Gastroesophageal sphincter (tissue), 3 donors: ENCODE measurements at regions not wholly inside any gene's neighbourhood (a gene's known extent, or its start where the extent isn't known, plus 50 kb on each side); places are given as distances from the start of the nearest gene placed in this dataset.
"Not testable (repeated sequence)": the region's sequence is repeated elsewhere in the genome, so short reads cannot be mapped to it uniquely, and the experiment has no call there.

Source experiments
- EP300 ChIP-seq: sonication (generic); formaldehyde crosslinking; IDR thresholded peaks from one replicate; pipeline ENCODE4 v1.6.1; 2017; ENCODE audit warnings: antibody characterized with exemption, mild to moderate bottlenecking
- POLR2A ChIP-seq, 2 donors: fragments of 450-650 bp; IDR thresholded peaks; one replicate each; pipeline ENCODE4 v1.6.1; 2017; ENCODE audit warnings: antibody characterized with exemption in 2 of 2, mild to moderate bottlenecking in 2 of 2, moderate library complexity in 1 of 2
- POLR2AphosphoS5 ChIP-seq: sonication (generic); formaldehyde crosslinking; IDR thresholded peaks from one replicate; pipeline ENCODE4 v1.6.1; 2017; ENCODE audit warnings: antibody characterized with exemption
- TF ChIP-seq, protein P1 (sequence below), 4 experiments: fragments of 200-600 bp in 2 of 4; fragments of 450-650 bp in 2 of 4; sonication (generic) in 1 of 4; IDR thresholded peaks; one replicate each; pipeline ENCODE4 v1.5.1; 2017 to 2019; ENCODE audit warnings: antibody characterized with exemption in 4 of 4, mild to moderate bottlenecking in 2 of 4, moderate library complexity in 2 of 4

DNA sequence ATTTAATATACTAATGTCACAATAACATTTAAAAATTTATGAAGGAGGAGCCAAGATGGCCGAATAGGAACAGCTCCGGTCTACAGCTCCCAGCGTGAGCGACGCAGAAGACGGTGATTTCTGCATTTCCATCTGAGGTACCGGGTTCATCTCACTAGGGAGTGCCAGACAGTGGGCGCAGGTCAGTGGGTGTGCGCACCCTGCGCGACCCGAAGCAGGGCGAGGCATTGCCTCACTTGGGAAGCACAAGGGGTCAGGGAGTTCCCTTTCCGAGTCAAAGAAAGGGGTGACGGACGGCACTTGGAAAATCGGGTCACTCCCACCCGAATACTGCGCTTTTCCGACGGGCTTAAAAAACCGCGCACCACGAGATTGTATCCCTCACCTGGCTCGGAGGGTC, 225.7 kb upstream of the MDGA2 start:
- TF ChIP-seq, protein P1, sequence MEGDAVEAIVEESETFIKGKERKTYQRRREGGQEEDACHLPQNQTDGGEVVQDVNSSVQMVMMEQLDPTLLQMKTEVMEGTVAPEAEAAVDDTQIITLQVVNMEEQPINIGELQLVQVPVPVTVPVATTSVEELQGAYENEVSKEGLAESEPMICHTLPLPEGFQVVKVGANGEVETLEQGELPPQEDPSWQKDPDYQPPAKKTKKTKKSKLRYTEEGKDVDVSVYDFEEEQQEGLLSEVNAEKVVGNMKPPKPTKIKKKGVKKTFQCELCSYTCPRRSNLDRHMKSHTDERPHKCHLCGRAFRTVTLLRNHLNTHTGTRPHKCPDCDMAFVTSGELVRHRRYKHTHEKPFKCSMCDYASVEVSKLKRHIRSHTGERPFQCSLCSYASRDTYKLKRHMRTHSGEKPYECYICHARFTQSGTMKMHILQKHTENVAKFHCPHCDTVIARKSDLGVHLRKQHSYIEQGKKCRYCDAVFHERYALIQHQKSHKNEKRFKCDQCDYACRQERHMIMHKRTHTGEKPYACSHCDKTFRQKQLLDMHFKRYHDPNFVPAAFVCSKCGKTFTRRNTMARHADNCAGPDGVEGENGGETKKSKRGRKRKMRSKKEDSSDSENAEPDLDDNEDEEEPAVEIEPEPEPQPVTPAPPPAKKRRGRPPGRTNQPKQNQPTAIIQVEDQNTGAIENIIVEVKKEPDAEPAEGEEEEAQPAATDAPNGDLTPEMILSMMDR (IDR thresholded peaks at IDR 0.05), result not testable (repeated sequence)
- TF ChIP-seq EP300; POLR2A (IDR thresholded peaks at IDR 0.05); POLR2AphosphoS5: not testable (repeated sequence)
